ENCODE measurements at regions not wholly inside any gene's neighbourhood (a gene's known extent, or its start where the extent isn't known, plus 50 kb on each side); places are given as distances from the start of the nearest gene placed in this dataset.

DNA sequence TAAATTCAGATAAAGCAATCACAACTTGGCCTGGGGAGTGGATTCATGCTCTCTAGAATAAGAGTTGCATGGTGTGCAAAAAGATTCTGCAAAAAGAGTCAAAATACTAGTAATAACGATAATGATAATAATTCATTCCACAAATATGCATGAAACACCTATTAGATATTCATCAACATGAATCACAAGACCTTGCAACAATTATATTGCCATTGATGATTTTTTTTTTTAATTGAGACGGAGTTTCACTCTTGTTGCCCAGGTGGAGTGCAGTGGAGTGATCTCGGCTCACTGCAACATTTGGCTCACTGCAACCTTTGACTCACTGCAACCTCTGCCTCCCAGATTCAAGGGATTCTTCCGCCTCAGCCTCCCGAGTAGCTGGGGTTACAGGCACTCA lies 109.2 kb upstream of the FLRT2 start:
- H3K36me3 ChIP-seq (ENCODE audit: insufficient read depth, low read length) = no peaks in the 10 kb centered on the region
- no peak overlapping the region for H3K4me3 ChIP-seq (ENCODE audit: low read depth, low read length, poor library complexity, severe bottlenecking)
- H3K4me1 ChIP-seq (ENCODE audit: insufficient read depth, low read length, severe bottlenecking) = no peaks in the 10 kb centered on the region
- no peaks in the 10 kb centered on the region for H3K9me3 ChIP-seq (ENCODE audit: low read length)
- no peaks in the 10 kb centered on the region for H3F3A ChIP-seq (ENCODE audit: insufficient read depth, low read length)
- no peaks in the 10 kb centered on the region for H3K79me2 ChIP-seq (ENCODE audit: insufficient read depth, low read length)
- H3K4me2 ChIP-seq (ENCODE audit: low read length) = no peak overlapping the region
- no peak for TF ChIP-seq EZH2 (IDR thresholded peaks at IDR 0.05; ENCODE audit: borderline replicate concordance, low read length)
- TF ChIP-seq, protein P1, sequence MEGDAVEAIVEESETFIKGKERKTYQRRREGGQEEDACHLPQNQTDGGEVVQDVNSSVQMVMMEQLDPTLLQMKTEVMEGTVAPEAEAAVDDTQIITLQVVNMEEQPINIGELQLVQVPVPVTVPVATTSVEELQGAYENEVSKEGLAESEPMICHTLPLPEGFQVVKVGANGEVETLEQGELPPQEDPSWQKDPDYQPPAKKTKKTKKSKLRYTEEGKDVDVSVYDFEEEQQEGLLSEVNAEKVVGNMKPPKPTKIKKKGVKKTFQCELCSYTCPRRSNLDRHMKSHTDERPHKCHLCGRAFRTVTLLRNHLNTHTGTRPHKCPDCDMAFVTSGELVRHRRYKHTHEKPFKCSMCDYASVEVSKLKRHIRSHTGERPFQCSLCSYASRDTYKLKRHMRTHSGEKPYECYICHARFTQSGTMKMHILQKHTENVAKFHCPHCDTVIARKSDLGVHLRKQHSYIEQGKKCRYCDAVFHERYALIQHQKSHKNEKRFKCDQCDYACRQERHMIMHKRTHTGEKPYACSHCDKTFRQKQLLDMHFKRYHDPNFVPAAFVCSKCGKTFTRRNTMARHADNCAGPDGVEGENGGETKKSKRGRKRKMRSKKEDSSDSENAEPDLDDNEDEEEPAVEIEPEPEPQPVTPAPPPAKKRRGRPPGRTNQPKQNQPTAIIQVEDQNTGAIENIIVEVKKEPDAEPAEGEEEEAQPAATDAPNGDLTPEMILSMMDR (IDR thresholded peaks at IDR 0.05; ENCODE audit: low read length) = no peak
- H3K9ac ChIP-seq (ENCODE audit: low read length) = no peak overlapping the region
- H3K27ac ChIP-seq (ENCODE audit: low read depth, low read length, poor library complexity, severe bottlenecking) = no peak overlapping the region
- no peaks in the 10 kb centered on the region for H3K27me3 ChIP-seq (ENCODE audit: insufficient read depth, low read length)
- no peaks in the 10 kb centered on the region for H3K9me2 ChIP-seq (ENCODE audit: low read depth, low read length)
- no peaks in the 10 kb centered on the region for H4K20me1 ChIP-seq (ENCODE audit: insufficient read depth, low read length)
- H2AFZ ChIP-seq (ENCODE audit: low read length) = no peak overlapping the region

DNA sequence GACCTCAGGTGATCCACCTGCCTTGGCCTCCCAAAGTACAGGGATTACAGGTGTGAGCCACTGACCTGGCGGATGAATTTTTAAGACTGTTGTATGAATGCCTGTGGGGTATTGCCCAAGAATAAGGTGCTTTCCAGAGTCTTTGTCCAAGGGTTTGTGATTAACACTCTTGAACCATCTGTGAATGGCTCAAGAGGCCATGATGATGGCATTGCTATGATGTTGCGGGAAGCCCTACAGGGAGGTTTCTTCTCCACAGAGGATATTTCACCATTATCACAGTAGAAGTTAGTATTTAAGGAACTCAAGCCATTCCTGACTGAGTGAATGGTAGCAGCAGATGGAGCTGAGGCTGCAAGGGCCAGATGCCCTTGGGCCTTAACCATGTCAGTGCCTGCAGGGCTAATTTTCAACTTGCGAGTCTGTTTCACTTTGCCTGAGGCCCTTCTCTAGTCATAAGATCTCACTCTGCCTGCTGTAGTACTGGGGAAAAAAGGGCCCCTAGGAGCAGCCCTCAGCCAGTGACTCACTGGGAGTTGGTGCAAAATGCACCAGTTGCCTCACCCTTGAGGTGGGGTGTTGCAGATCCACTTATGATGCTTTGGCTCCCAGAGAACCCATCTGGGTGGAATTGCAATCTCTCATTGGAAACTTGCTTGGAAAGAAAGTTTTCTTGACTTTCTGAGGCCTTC lies 108.6 kb upstream of the FLRT2 start:
- Histone ChIP-seq H3F3A (ENCODE audit: insufficient read depth, low read length) (no peaks in the 10 kb centered on the region), H3K27me3 (ENCODE audit: insufficient read depth, low read length) (no peaks in the 10 kb centered on the region), H3K4me2 (ENCODE audit: low read length) (no peak overlapping the region), H3K9me2 (ENCODE audit: low read depth, low read length) (no peaks in the 10 kb centered on the region), H3K9ac (ENCODE audit: low read length) (no peak overlapping the region), H3K9me3 (ENCODE audit: low read length) (no peaks in the 10 kb centered on the region), H3K36me3 (ENCODE audit: insufficient read depth, low read length) (no peaks in the 10 kb centered on the region), H3K27ac (ENCODE audit: low read depth, low read length, poor library complexity, severe bottlenecking) (no peak overlapping the region), H2AFZ (ENCODE audit: low read length) (no peak overlapping the region), H4K20me1 (ENCODE audit: insufficient read depth, low read length) (no peaks in the 10 kb centered on the region), H3K4me1 (ENCODE audit: insufficient read depth, low read length, severe bottlenecking) (no peaks in the 10 kb centered on the region), H3K79me2 (ENCODE audit: insufficient read depth, low read length) (no peaks in the 10 kb centered on the region), H3K4me3 (ENCODE audit: low read depth, low read length, poor library complexity, severe bottlenecking) (no peak overlapping the region)
- TF ChIP-seq, protein P1 (IDR thresholded peaks at IDR 0.05; ENCODE audit: low read length) = no peak
- no peak for TF ChIP-seq EZH2 (IDR thresholded peaks at IDR 0.05; ENCODE audit: borderline replicate concordance, low read length)

GRCh38 chr14:85423889-85424288 lies 106.1 kb upstream of the FLRT2 start:
- H3K27me3 ChIP-seq (ENCODE audit: insufficient read depth, low read length) = no peaks in the 10 kb centered on the region
- no peak overlapping the region for H3K4me3 ChIP-seq (ENCODE audit: low read depth, low read length, poor library complexity, severe bottlenecking)
- no peak overlapping the region for H2AFZ ChIP-seq (ENCODE audit: low read length)
- no peaks in the 10 kb centered on the region for H3K9me2 ChIP-seq (ENCODE audit: low read depth, low read length)
- no peaks in the 10 kb centered on the region for H3K4me1 ChIP-seq (ENCODE audit: insufficient read depth, low read length, severe bottlenecking)
- no peaks in the 10 kb centered on the region for H3K79me2 ChIP-seq (ENCODE audit: insufficient read depth, low read length)
- no peaks in the 10 kb centered on the region for H3K36me3 ChIP-seq (ENCODE audit: insufficient read depth, low read length)
- H3K9me3 ChIP-seq (ENCODE audit: low read length) = no peaks in the 10 kb centered on the region
- no peak overlapping the region for H3K4me2 ChIP-seq (ENCODE audit: low read length)
- no peak overlapping the region for H3K27ac ChIP-seq (ENCODE audit: low read depth, low read length, poor library complexity, severe bottlenecking)
- TF ChIP-seq EZH2 (IDR thresholded peaks at IDR 0.05; ENCODE audit: borderline replicate concordance, low read length) = no peak
- TF ChIP-seq, protein P1 (IDR thresholded peaks at IDR 0.05; ENCODE audit: low read length) = no peak
- H4K20me1 ChIP-seq (ENCODE audit: insufficient read depth, low read length) = no peaks in the 10 kb centered on the region
- no peak overlapping the region for H3K9ac ChIP-seq (ENCODE audit: low read length)
- H3F3A ChIP-seq (ENCODE audit: insufficient read depth, low read length) = no peaks in the 10 kb centered on the region
